CMK (cell line): ENCODE measurements at regions not wholly inside any gene's neighbourhood (a gene's known extent, or its start where the extent isn't known, plus 50 kb on each side); places are given as distances from the start of the nearest gene placed in this dataset.

Source experiments
- DNase-seq: peaks from one replicate; pipeline ENCODE4 v3.0.0-alpha.2; 2010; ENCODE audit warnings: low read depth

- no peak for DNase-seq
Observed at GRCh38 chr14:40903709-40904108, 703.0 kb upstream of the LRFN5 start.

- DNase-seq: no peak
Observed at GRCh38 chr14:40899435-40899834, 707.2 kb upstream of the LRFN5 start.

GRCh38 chr14:40894846-40895245 is 711.8 kb upstream of the LRFN5 start:
- DNase-seq: no peak

GRCh38 chr14:40889126-40889525 is 717.5 kb upstream of the LRFN5 start:
- DNase-seq: no peak

- no peak for DNase-seq
Observed at GRCh38 chr14:40887912-40888311, 718.8 kb upstream of the LRFN5 start.

GRCh38 chr14:40870252-40870651 is 736.4 kb upstream of the LRFN5 start:
- no peak for DNase-seq

- no peak for DNase-seq
Observed at GRCh38 chr14:40859055-40859454, 747.6 kb upstream of the LRFN5 start.

GRCh38 chr14:40855343-40855742 is 751.3 kb upstream of the LRFN5 start:
- DNase-seq: no peak

GRCh38 chr14:40850191-40850590 is 756.5 kb upstream of the LRFN5 start:
- no peak for DNase-seq

- no peak for DNase-seq
Observed at GRCh38 chr14:40847480-40847879, 759.2 kb upstream of the LRFN5 start.

- no peak for DNase-seq
Observed at GRCh38 chr14:40842816-40843215, 763.9 kb upstream of the LRFN5 start.

- DNase-seq: no peak
Observed at GRCh38 chr14:40841886-40842285, 764.8 kb upstream of the LRFN5 start.

- DNase-seq: no peak
Observed at GRCh38 chr14:40838601-40839000, 768.1 kb upstream of the LRFN5 start.

GRCh38 chr14:40806471-40806870 is 800.2 kb upstream of the LRFN5 start:
- DNase-seq: no peak

GRCh38 chr14:40796168-40796567 is 810.5 kb upstream of the LRFN5 start:
- DNase-seq: no peak

- no peak for DNase-seq
Observed at GRCh38 chr14:40784860-40785259, 821.8 kb upstream of the LRFN5 start.

GRCh38 chr14:40762685-40763084 is 844.0 kb upstream of the LRFN5 start:
- DNase-seq: no peak

GRCh38 chr14:40762177-40762576 is 844.5 kb upstream of the LRFN5 start:
- DNase-seq: no peak

GRCh38 chr14:40760704-40761103 is 846.0 kb upstream of the LRFN5 start:
- DNase-seq: no peak

- DNase-seq: no peak
Observed at GRCh38 chr14:40758076-40758475, 848.6 kb upstream of the LRFN5 start.

GRCh38 chr14:40757376-40757950 is 849.2 kb upstream of the LRFN5 start:
- no peak for DNase-seq

- no peak for DNase-seq
Observed at GRCh38 chr14:40733206-40733605, 873.5 kb upstream of the LRFN5 start.

GRCh38 chr14:40727107-40727506 is 879.6 kb upstream of the LRFN5 start:
- no peak for DNase-seq

GRCh38 chr14:40713387-40713786 is 893.3 kb upstream of the LRFN5 start:
- DNase-seq: no peak

GRCh38 chr14:40697231-40697630 is 909.4 kb upstream of the LRFN5 start:
- DNase-seq: no peak
